CD4-positive, alpha-beta memory T cell (primary cell): ENCODE measurements at regions not wholly inside any gene's neighbourhood (a gene's known extent, or its start where the extent isn't known, plus 50 kb on each side); places are given as distances from the start of the nearest gene placed in this dataset.

Experiments
- CTCF ChIA-PET: fragments of 350-600 bp; sonication (Branson Sonifier 250); formaldehyde crosslinking; loops from one replicate; lab custom pipeline; 2021; ENCODE audit warnings: inconsistent platforms; ENCODE audit not compliant: partially characterized antibody; lab: Charles Lee
- POLR2A ChIA-PET: fragments of 350-600 bp; sonication (Branson Sonifier 250); formaldehyde crosslinking; loops from one replicate; lab custom pipeline; 2021; ENCODE audit not compliant: partially characterized antibody; lab: Charles Lee
- DNase-seq, 5 donors: peaks; one replicate each; pipeline versions ENCODE4 v3.0.0 to v3.0.0-alpha.2; 2020 to 2022; ENCODE audit warnings: mixed read lengths in 1 of 5
- H3K27ac ChIP-seq: one replicate; pipeline ENCODE4 v1.7.0; 2013; ENCODE audit warnings: low read depth, low read length
- H3K27me3 ChIP-seq: 2 replicates; pipeline ENCODE4 v1.7.0; 2013; ENCODE audit warnings: mild to moderate bottlenecking, low read length, moderate library complexity; ENCODE audit not compliant: insufficient read depth
- H3K36me3 ChIP-seq: 2 replicates; pipeline ENCODE4 v1.7.0; 2013; ENCODE audit warnings: mild to moderate bottlenecking, low read length, moderate library complexity; ENCODE audit not compliant: insufficient read depth
- H3K4me1 ChIP-seq: 2 replicates; pipeline ENCODE4 v1.7.0; 2013; ENCODE audit warnings: mild to moderate bottlenecking, low read length, moderate library complexity; ENCODE audit not compliant: insufficient read depth
- H3K4me3 ChIP-seq, 2 donors: one replicate each; pipeline ENCODE4 v1.7.0; 2013; ENCODE audit warnings: low read length in 2 of 2, mild to moderate bottlenecking in 1 of 2
- H3K9me3 ChIP-seq, 2 donors: one replicate each; pipeline ENCODE4 v1.7.0; 2013; ENCODE audit warnings: low read length in 2 of 2, control low read depth in 1 of 2; ENCODE audit not compliant: control insufficient read depth in 1 of 2
- H3K27ac Mint-ChIP-seq, 7 donors: one replicate each; pipeline ENCODE4 v1.8.0; 2020 to 2021; ENCODE audit warnings: mixed read lengths in 7 of 7, mild to moderate bottlenecking in 6 of 7, inconsistent platforms in 3 of 7, moderate library complexity in 3 of 7
- H3K27me3 Mint-ChIP-seq, 2 donors: one replicate each; pipeline ENCODE4 v1.8.0; 2020 to 2021; ENCODE audit warnings: mixed read lengths in 2 of 2
- H3K36me3 Mint-ChIP-seq, 2 donors: one replicate each; pipeline ENCODE4 v1.8.0; 2020 to 2021; ENCODE audit warnings: mixed read lengths in 2 of 2, inconsistent platforms in 1 of 2, mild to moderate bottlenecking in 1 of 2
- H3K4me1 Mint-ChIP-seq, 4 donors: one replicate each; pipeline ENCODE4 v1.8.0; 2020 to 2021; ENCODE audit warnings: mixed read lengths in 4 of 4, mild to moderate bottlenecking in 1 of 4
- H3K4me3 Mint-ChIP-seq, 8 donors: one replicate each; pipeline ENCODE4 v1.8.0; 2020 to 2021; ENCODE audit warnings: mixed read lengths in 8 of 8, mild to moderate bottlenecking in 7 of 8, moderate library complexity in 6 of 8, inconsistent platforms in 3 of 8
- H3K9me3 Mint-ChIP-seq, 8 donors: one replicate each; pipeline ENCODE4 v1.8.0; 2020 to 2021; ENCODE audit warnings: mixed read lengths in 8 of 8, mild to moderate bottlenecking in 5 of 8, inconsistent platforms in 3 of 8, moderate library complexity in 1 of 8
- intact Hi-C: fragments of 100-400 bp; cut with micrococcal nuclease; formaldehyde crosslinking; loops from one replicate; pipeline ENCODE4 v1.15.1; 2023

DNA sequence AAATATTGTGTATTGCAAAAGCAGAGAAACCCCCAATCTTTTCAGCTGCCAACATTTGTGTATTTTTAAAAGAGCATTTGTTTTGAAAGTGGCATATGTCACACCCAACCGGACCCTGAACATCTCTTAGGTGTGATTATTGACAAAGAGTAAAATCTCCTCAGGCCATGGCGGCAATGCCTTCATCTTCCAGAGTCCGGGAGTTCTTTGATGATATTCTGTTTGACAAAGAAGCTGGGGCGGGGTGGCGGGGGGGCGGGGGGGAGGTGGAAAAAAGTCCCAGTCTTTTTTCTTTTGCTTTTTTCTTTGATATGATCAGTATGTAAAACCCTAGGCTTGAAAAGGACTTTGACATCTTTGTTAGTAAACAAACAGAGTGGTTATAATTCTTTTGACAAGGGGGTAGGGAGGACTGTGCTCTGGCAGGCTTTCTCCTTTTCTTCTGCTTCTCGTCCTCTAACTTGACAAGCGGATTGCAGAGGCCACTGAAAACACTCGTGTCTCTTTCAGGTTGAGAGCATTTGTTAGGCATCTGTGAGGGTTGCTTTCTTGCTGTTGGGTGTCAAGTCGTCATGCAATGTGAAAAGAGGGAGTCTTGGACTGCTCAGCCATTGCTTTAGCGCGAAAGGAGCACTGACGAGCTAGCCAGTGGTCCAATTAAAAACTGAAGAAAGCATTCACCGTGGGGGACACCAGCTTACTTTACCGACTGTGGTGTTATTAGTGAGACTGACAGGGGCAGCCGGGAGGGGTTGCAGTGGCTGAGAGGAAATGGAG lies 243.2 kb downstream of the NSUN3 start:
- POLR2A ChIA-PET: no interaction called here
- H3K27me3 Mint-ChIP-seq: peaks cover 0 to 3% of the 10 kb centered on the region in 2 donors
- no peaks in the 10 kb centered on the region for H3K36me3 Mint-ChIP-seq

DNA sequence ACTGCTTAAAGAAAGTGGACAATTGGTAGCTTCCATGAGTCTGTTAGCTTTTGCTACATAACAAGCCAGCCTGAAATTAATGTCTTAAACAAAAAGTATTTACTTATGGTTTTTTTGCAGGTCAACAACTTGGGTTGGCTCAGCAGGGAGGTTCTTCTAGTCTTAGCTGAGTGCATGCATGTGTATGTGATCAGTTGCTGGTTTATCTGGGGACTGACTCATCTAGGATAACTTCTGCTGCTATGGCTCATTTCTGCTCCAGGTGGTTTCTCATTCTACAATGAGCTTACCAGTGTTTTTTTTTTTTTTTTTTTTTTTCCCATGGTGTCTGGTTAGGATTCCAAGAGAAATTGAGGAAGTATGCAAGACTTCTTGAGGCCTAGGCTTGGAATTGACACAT lies 244.7 kb downstream of the NSUN3 start:
- H3K27ac ChIP-seq: no peak overlapping the region
- POLR2A ChIA-PET: no interaction called here
- no peak overlapping the region for H3K4me3 ChIP-seq
- no peaks in the 10 kb centered on the region for H3K4me1 Mint-ChIP-seq
- no peak for DNase-seq
- H3K27me3 Mint-ChIP-seq: peaks cover 0 to 3% of the 10 kb centered on the region in 2 donors
- CTCF ChIA-PET: no interaction called here
- no peaks in the 10 kb centered on the region for H3K36me3 Mint-ChIP-seq
- peaks cover 0 to 4% (median 0%) of the 10 kb centered on the region in 8 donors for H3K9me3 Mint-ChIP-seq
- H3K27ac Mint-ChIP-seq: no peak overlapping the region
- H3K36me3 ChIP-seq: no peaks in the 10 kb centered on the region
- no peaks in the 10 kb centered on the region for H3K9me3 ChIP-seq
- H3K27me3 ChIP-seq: no peaks in the 10 kb centered on the region
- intact Hi-C loops: no loop called here
- H3K4me3 Mint-ChIP-seq: no peak overlapping the region
- no peaks in the 10 kb centered on the region for H3K4me1 ChIP-seq

More for the DNA sequence above, 243.2 kb downstream of the NSUN3 start:
- Histone ChIP-seq H3K27me3 (no peaks in the 10 kb centered on the region), H3K4me3 (no peak overlapping the region), H3K4me1 (no peaks in the 10 kb centered on the region), H3K27ac (no peak overlapping the region), H3K9me3 (no peaks in the 10 kb centered on the region), H3K36me3 (no peaks in the 10 kb centered on the region)
- Mint-ChIP-seq H3K9me3 (peaks cover 0 to 4% (median 0%) of the 10 kb centered on the region in 8 donors), H3K4me3 (no peak overlapping the region), H3K27ac (no peak overlapping the region), H3K4me1 (no peaks in the 10 kb centered on the region)
- intact Hi-C loops: no loop called here
- CTCF ChIA-PET: no interaction called here
- DNase-seq: no peak

DNA sequence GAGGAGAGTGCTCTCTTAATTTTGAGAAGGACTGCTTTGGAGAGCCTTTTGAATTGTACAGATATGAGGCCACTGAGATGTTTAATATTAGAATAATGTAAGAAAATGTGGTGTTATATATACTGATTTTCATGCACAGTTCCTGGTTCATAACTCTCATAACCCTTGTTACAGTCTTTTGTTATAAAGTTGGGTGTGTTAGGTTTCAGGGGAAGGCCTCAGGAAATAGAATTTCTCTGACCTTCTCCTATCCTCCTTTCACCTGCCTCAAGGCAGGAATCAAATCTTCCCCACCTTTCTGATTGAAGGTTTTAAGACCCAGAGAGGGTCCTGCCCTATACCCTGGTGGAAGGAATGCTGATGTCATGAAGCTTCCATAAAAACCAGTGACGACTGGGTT lies 245.9 kb downstream of the NSUN3 start:
- Histone ChIP-seq H3K9me3 (no peaks in the 10 kb centered on the region), H3K27ac (no peak overlapping the region), H3K4me3 (no peak overlapping the region), H3K27me3 (no peaks in the 10 kb centered on the region), H3K4me1 (no peaks in the 10 kb centered on the region), H3K36me3 (no peaks in the 10 kb centered on the region)
- H3K4me3 Mint-ChIP-seq: no peak overlapping the region
- CTCF ChIA-PET: no interaction called here
- intact Hi-C loops: no loop called here
- POLR2A ChIA-PET: no interaction called here
- no peak for DNase-seq
- H3K27me3 Mint-ChIP-seq: peaks cover 0 to 3% of the 10 kb centered on the region in 2 donors
- no peak overlapping the region for H3K27ac Mint-ChIP-seq
- H3K4me1 Mint-ChIP-seq: no peaks in the 10 kb centered on the region
- peaks cover 0 to 4% (median 0%) of the 10 kb centered on the region in 8 donors for H3K9me3 Mint-ChIP-seq
- no peaks in the 10 kb centered on the region for H3K36me3 Mint-ChIP-seq

DNA sequence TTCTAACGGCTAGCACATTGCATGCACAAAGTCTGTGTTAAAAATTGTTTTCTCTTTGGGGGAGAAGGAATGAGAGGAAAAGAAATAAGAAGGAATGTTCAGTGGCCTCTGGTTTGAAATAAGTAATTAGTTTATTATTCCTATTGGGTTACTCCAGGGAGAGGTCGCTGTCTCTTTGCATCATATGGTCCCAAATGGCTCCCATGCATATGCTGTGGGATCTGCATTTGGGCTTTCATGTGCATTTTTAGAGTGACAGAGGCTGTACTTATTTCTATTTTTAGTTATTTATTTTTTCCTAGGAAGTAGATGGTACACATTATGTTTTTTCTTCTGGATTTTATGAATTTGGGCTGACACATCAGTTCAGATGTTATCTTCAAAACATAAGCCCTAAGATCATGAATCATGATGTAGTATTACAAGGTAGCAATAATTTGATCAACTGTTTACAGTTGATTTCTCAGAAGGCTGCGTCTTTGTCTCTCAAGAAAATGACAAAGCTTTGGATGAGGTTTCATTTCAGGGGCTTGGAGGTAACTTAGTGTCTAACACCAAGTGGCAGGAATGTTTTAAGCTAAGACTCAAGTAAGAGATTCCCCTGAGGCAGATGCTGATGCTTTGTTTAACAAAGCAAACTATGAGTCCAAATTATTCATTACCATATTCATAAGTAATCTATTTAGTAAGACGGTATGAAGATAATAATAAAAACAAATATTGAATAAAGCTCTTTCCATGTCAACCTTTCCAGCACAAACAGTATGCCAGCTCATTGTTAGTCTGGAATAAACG lies 247.7 kb downstream of the NSUN3 start:
- H3K27ac ChIP-seq: no peak overlapping the region
- intact Hi-C loops: no loop called here
- CTCF ChIA-PET: no interaction called here
- no peak overlapping the region for H3K4me3 ChIP-seq
- Mint-ChIP-seq H3K9me3 (peaks cover 0 to 4% (median 0%) of the 10 kb centered on the region in 8 donors), H3K36me3 (no peaks in the 10 kb centered on the region), H3K27me3 (peaks cover 0 to 3% of the 10 kb centered on the region in 2 donors), H3K27ac (no peak overlapping the region), H3K4me3 (no peak overlapping the region), H3K4me1 (no peaks in the 10 kb centered on the region)
- H3K9me3 ChIP-seq: no peaks in the 10 kb centered on the region
- no peaks in the 10 kb centered on the region for H3K36me3 ChIP-seq
- DNase-seq: no peak
- H3K4me1 ChIP-seq: no peaks in the 10 kb centered on the region
- POLR2A ChIA-PET: no interaction called here
- no peaks in the 10 kb centered on the region for H3K27me3 ChIP-seq

DNA sequence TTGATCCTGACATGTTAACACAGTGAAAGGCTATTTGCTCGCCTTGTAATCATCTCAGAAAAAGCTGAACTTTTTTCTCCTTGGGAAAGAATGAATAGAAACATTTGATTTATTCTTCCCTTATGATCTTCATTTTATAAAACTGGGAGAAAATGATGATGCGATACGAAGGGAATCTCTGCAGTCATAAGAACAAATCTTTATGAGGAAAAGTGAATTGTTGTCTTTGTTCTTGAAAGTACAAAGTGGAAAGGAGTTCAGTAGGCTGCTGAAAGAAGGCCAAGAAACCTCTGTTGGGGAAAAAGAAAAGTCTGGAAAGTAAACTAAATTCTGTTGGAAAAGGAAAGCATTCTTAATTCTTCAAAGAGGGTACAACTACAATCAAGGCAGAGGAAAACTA lies 248.8 kb downstream of the NSUN3 start:
- Mint-ChIP-seq H3K4me1 (no peaks in the 10 kb centered on the region), H3K36me3 (no peaks in the 10 kb centered on the region), H3K27me3 (peaks cover 0 to 3% of the 10 kb centered on the region in 2 donors), H3K9me3 (peaks cover 0 to 4% (median 0%) of the 10 kb centered on the region in 8 donors), H3K27ac (no peak overlapping the region), H3K4me3 (no peak overlapping the region)
- DNase-seq: no peak
- Histone ChIP-seq H3K36me3 (no peaks in the 10 kb centered on the region), H3K4me1 (no peaks in the 10 kb centered on the region), H3K27me3 (no peaks in the 10 kb centered on the region), H3K4me3 (no peak overlapping the region), H3K9me3 (no peaks in the 10 kb centered on the region), H3K27ac (no peak overlapping the region)
- ChIA-PET POLR2A (no interaction called here), CTCF (no interaction called here)
- intact Hi-C loops: no loop called here

DNA sequence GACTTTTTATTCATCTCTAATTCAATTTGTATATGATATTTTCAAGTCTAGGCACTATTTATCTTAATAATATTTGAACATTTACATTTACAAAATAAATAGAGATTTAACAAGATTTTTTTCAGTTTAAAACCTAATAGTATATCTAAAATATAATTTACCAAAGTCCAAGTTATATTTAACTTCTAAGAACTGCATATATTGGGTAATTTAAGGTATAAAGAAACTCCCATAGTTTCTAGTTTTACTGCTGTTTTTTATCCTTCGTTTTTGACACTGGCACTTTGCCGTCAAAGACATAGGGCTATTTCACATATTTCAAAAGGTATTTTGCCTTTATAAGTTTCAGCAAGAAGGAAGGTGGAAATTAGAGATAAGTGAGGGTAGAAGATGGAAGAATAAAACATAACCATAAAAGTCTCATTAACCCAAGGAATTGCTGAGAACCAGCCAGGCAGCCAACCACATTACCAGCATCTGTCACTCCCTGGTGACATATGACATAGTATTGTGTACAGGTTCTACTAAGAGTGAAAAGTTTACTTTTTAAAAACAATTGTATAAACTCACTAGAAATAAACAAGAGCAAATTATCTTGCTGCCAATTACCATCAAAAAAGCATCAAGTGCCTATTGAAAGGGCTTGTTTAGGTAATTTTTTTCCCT lies 251.5 kb downstream of the NSUN3 start:
- no peak for DNase-seq
- H3K27me3 ChIP-seq: no peaks in the 10 kb centered on the region
- ChIA-PET CTCF (no interaction called here), POLR2A (no interaction called here)
- H3K9me3 Mint-ChIP-seq: peaks cover 0 to 4% (median 0%) of the 10 kb centered on the region in 8 donors
- H3K4me1 ChIP-seq: no peaks in the 10 kb centered on the region
- intact Hi-C loops: no loop called here
- H3K4me3 ChIP-seq: no peak overlapping the region
- H3K4me1 Mint-ChIP-seq: no peaks in the 10 kb centered on the region
- peaks cover 0 to 3% of the 10 kb centered on the region in 2 donors for H3K27me3 Mint-ChIP-seq
- H3K27ac ChIP-seq: no peak overlapping the region
- H3K4me3 Mint-ChIP-seq: no peak overlapping the region
- no peak overlapping the region for H3K27ac Mint-ChIP-seq
- no peaks in the 10 kb centered on the region for H3K36me3 Mint-ChIP-seq
- no peaks in the 10 kb centered on the region for H3K9me3 ChIP-seq
- no peaks in the 10 kb centered on the region for H3K36me3 ChIP-seq

DNA sequence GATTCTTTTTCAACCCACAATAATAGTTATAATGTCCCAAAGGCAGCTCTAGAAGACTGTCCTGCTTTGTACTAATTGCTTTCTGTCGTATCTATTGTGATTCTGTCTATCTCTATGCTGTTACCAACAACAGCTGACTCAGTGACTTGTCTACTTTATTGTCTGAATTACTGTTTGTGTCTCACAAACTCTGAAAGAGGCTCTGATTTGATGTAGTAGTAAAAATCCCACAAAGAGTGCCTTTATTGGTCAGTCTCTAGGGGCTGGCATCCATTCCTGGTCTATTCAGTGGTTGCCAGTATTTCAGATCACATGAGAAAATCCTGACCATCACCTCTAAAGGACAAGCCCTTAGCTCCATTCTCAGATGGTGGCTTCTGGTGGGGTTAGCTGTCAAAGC lies 254.2 kb downstream of the NSUN3 start:
- no peak overlapping the region for H3K4me3 ChIP-seq
- H3K9me3 Mint-ChIP-seq: peaks cover 0 to 3% (median 0%) of the 10 kb centered on the region in 8 donors
- H3K4me1 ChIP-seq: no peaks in the 10 kb centered on the region
- no peak overlapping the region for H3K4me3 Mint-ChIP-seq
- no peak overlapping the region for H3K27ac Mint-ChIP-seq
- H3K4me1 Mint-ChIP-seq: no peaks in the 10 kb centered on the region
- no peak overlapping the region for H3K27ac ChIP-seq
- intact Hi-C loops: no loop called here
- H3K27me3 Mint-ChIP-seq: no peaks in the 10 kb centered on the region
- H3K9me3 ChIP-seq: no peaks in the 10 kb centered on the region
- H3K27me3 ChIP-seq: no peaks in the 10 kb centered on the region
- no peaks in the 10 kb centered on the region for H3K36me3 ChIP-seq
- CTCF ChIA-PET: no interaction called here
- POLR2A ChIA-PET: no interaction called here
- H3K36me3 Mint-ChIP-seq: no peaks in the 10 kb centered on the region
- no peak for DNase-seq
